Endothelial cell of umbilical vein (primary cell): ENCODE measurements at regions not wholly inside any gene's neighbourhood (a gene's known extent, or its start where the extent isn't known, plus 50 kb on each side); places are given as distances from the start of the nearest gene placed in this dataset.

Experiments used
- BruUV-seq: library from RNA; stranded (reverse); fragments of 400-500 nt; replicated peaks from 2 replicates; lab custom pipeline; 2021; lab: Mats Ljungman, UMichigan
- CTCF ChIA-PET: fragments of 300-600, 350-600 bp; sonication (Branson Sonifier 250); formaldehyde crosslinking; loops from one replicate; lab custom pipeline; 2021; ENCODE audit warnings: antibody characterized with exemption, inconsistent platforms; lab: Charles Lee
- POLR2A ChIA-PET: fragments of 300-600, 350-600 bp; sonication (Branson Sonifier 250); formaldehyde crosslinking; loops from one replicate; lab custom pipeline; 2021; ENCODE audit warnings: antibody characterized with exemption, inconsistent platforms; lab: Charles Lee
- DNase-seq: peaks from one replicate; pipeline ENCODE4 v3.0.0-alpha.2; 2011; ENCODE audit warnings: low read depth, low spot score
- FAIRE-seq: peaks from 2 replicates; lab custom pipeline; 2011; peaks lifted over from hg19 to GRCh38; lab: Jason Lieb, UNC
- H2AFZ ChIP-seq: 2 replicates; pipeline ENCODE4 v1.6.0; 2012; ENCODE audit warnings: low read depth, low read length, control low read depth, inconsistent platforms
- H3K27ac ChIP-seq: 2 replicates; pipeline ENCODE4 v1.5.1; 2011; ENCODE audit warnings: low read depth, mild to moderate bottlenecking, control low read depth, low read length, moderate library complexity; ENCODE audit not compliant: insufficient read depth
- H3K27me3 ChIP-seq, 2 experiments: 2 replicates each; pipeline versions ENCODE4 v1.6.0 to v1.6.1; 2011; ENCODE audit warnings: low read length in 2 of 2, mixed read lengths in 1 of 2; ENCODE audit not compliant: control insufficient read depth in 2 of 2, insufficient read depth in 2 of 2
- H3K36me3 ChIP-seq, 2 experiments: 2 replicates in 1 of 2; 3 replicates in 1 of 2; pipeline ENCODE4 v1.5.1; 2011; ENCODE audit warnings: low read length in 2 of 2, mild to moderate bottlenecking in 1 of 2, moderate library complexity in 1 of 2; ENCODE audit not compliant: control insufficient read depth in 2 of 2, insufficient read depth in 2 of 2; ENCODE audit errors: extremely low read depth in 1 of 2
- H3K4me1 ChIP-seq: 3 replicates; pipeline ENCODE4 v1.5.1; 2011; ENCODE audit warnings: mild to moderate bottlenecking, low read length; ENCODE audit not compliant: control insufficient read depth, insufficient read depth; ENCODE audit errors: extremely low read depth
- H3K4me2 ChIP-seq: 2 replicates; pipeline ENCODE4 v1.6.1; 2011; ENCODE audit warnings: low read length, control low read depth, mixed read lengths; ENCODE audit not compliant: insufficient read depth
- H3K4me3 ChIP-seq, 3 experiments: fragments of 200-600 bp in 1 of 3; sonication (generic), shearing (Covaris generic) in 1 of 3; replicated peaks in 1 of 3; 2 replicates each; pipeline ENCODE4 v1.5.1; 2011 to 2016; ENCODE audit warnings: control low read depth in 3 of 3, low read length in 3 of 3, mild to moderate bottlenecking in 2 of 3, inconsistent platforms in 1 of 3, low read depth in 1 of 3, moderate library complexity in 1 of 3; ENCODE audit not compliant: insufficient read depth in 1 of 3
- H3K79me2 ChIP-seq: 2 replicates; pipeline ENCODE4 v1.6.0; 2012; ENCODE audit warnings: low read length, inconsistent platforms; ENCODE audit not compliant: control insufficient read depth, insufficient read depth
- H3K9ac ChIP-seq: replicated peaks from 2 replicates; pipeline ENCODE3; 2011; ENCODE audit warnings: low read length, control low read depth; ENCODE audit not compliant: insufficient read depth; ENCODE audit errors: extremely low read depth
- H3K9me1 ChIP-seq: replicated peaks from 3 replicates; pipeline ENCODE4 v1.6.0; 2011; ENCODE audit warnings: mild to moderate bottlenecking, low read length; ENCODE audit not compliant: control insufficient read depth, insufficient read depth; ENCODE audit errors: extremely low read depth
- H3K9me3 ChIP-seq: replicated peaks from 2 replicates; pipeline ENCODE4 v1.5.1; 2012; ENCODE audit warnings: low read length, inconsistent platforms; ENCODE audit not compliant: control insufficient read depth, insufficient read depth
- H4K20me1 ChIP-seq: replicated peaks from 2 replicates; pipeline ENCODE3; 2011; ENCODE audit warnings: mild to moderate bottlenecking, low read length; ENCODE audit not compliant: control insufficient read depth, insufficient read depth; ENCODE audit errors: extremely low read depth
- CTCF ChIP-seq, 2 donors: IDR thresholded peaks; 1 replicate in 1 of 2; 2 replicates in 1 of 2; pipeline ENCODE4 v1.5.1; 2011; ENCODE audit warnings: low read length in 2 of 2, mild to moderate bottlenecking in 2 of 2, moderate library complexity in 2 of 2, control low read depth in 1 of 2, inconsistent platforms in 1 of 2, low read depth in 1 of 2; ENCODE audit not compliant: insufficient read depth in 1 of 2; ENCODE audit errors: extremely low read depth in 1 of 2
- EZH2 ChIP-seq: IDR thresholded peaks from 2 replicates; pipeline ENCODE4 v1.6.1; 2012; ENCODE audit warnings: borderline replicate concordance, low read depth, mild to moderate bottlenecking, moderate library complexity, low read length, inconsistent platforms; ENCODE audit not compliant: severe bottlenecking
- FOS ChIP-seq: IDR thresholded peaks from 2 replicates; pipeline ENCODE4 v1.6.1; 2011; ENCODE audit warnings: mild to moderate bottlenecking, low read length, moderate library complexity, borderline replicate concordance; ENCODE audit not compliant: insufficient read depth
- GATA2 ChIP-seq: IDR thresholded peaks from 2 replicates; pipeline ENCODE4 v1.7.0; 2011; ENCODE audit warnings: low read depth, mild to moderate bottlenecking, moderate library complexity, mixed read lengths, low read length; ENCODE audit not compliant: insufficient read length, insufficient read depth
- JUN ChIP-seq: IDR thresholded peaks from 2 replicates; pipeline ENCODE4 v1.6.1; 2011; ENCODE audit warnings: borderline replicate concordance, low read depth; ENCODE audit not compliant: insufficient read length, insufficient read depth
- MAX ChIP-seq: IDR thresholded peaks from 2 replicates; pipeline ENCODE4 v1.6.1; 2011; ENCODE audit not compliant: insufficient read depth, insufficient read length
- MYC ChIP-seq: IDR thresholded peaks from one replicate; pipeline ENCODE4 v1.6.1; 2011; ENCODE audit warnings: mild to moderate bottlenecking, low read depth, low read length
- POLR2A ChIP-seq: IDR thresholded peaks from 2 replicates; pipeline ENCODE4 v1.6.1; 2012; ENCODE audit warnings: low read depth, mild to moderate bottlenecking, control low read depth, low read length
- POLR2AphosphoS5 ChIP-seq: IDR thresholded peaks from 2 replicates; pipeline ENCODE4 v1.6.1; 2012; ENCODE audit warnings: low read depth, mild to moderate bottlenecking, control low read depth, low read length, moderate library complexity; ENCODE audit not compliant: insufficient read depth
- dilution Hi-C: fragments of 300-500 bp; cut with MboI; formaldehyde crosslinking; loops from one replicate; pipeline ENCODE4 v1.15.0; 2019; ENCODE audit warnings: low sequenced_read_pairs; ENCODE audit not compliant: extremely low pct_ligation_motif_present
- intact Hi-C: fragments of 100-400 bp; cut with micrococcal nuclease; formaldehyde crosslinking; loops from one replicate; pipeline ENCODE4 v1.10.0; 2022

GRCh38 chr10:53469383-53469782, 696.8 kb upstream of the MBL2 start:
- CTCF ChIA-PET: no interaction called here
- no peak for FAIRE-seq
- no peaks in the 10 kb centered on the region for H4K20me1 ChIP-seq

GRCh38 chr10:53463539-53463938, 691.0 kb upstream of the MBL2 start:
- Histone ChIP-seq H3K4me3 (no peak overlapping the region), H3K27me3 (no peaks in the 10 kb centered on the region), H3K4me2 (no peak overlapping the region), H3K9me3 (no peaks in the 10 kb centered on the region), H4K20me1 (no peaks in the 10 kb centered on the region), H3K9ac (no peak overlapping the region), H2AFZ (no peak overlapping the region), H3K4me1 (no peaks in the 10 kb centered on the region), H3K79me2 (no peaks in the 10 kb centered on the region), H3K27ac (no peak overlapping the region), H3K36me3 (no peaks in the 10 kb centered on the region), H3K9me1 (no peaks in the 10 kb centered on the region)
- POLR2A ChIA-PET: no interaction called here
- intact Hi-C loops: no loop called here
- TF ChIP-seq GATA2 (no peak), MYC (no peak), EZH2 (no peak), JUN (no peak), POLR2A (no peak), CTCF (IDR thresholded peaks at IDR 0.05; ENCODE audit: extremely low read depth in 1 of 2, insufficient read depth in 1 of 2, low read depth in 1 of 2, low read length in 2 of 2) (no peak), POLR2AphosphoS5 (no peak), MAX (no peak), FOS (no peak)
- FAIRE-seq (no peak), DNase-seq (no peak)
- CTCF ChIA-PET: no interaction called here
- dilution Hi-C loops: no loop called here
- BruUV-seq: no TSS peak

More at GRCh38 chr10:53469383-53469782, 696.8 kb upstream of the MBL2 start:
- H3K9ac ChIP-seq: no peak overlapping the region
- DNase-seq: no peak
- no peak overlapping the region for H2AFZ ChIP-seq
- BruUV-seq: no TSS peak
- H3K9me1 ChIP-seq: no peaks in the 10 kb centered on the region
- no peaks in the 10 kb centered on the region for H3K79me2 ChIP-seq
- H3K27me3 ChIP-seq: no peaks in the 10 kb centered on the region
- no peaks in the 10 kb centered on the region for H3K36me3 ChIP-seq
- intact Hi-C loops: no loop called here
- no peaks in the 10 kb centered on the region for H3K4me1 ChIP-seq
- H3K27ac ChIP-seq: no peak overlapping the region
- POLR2A ChIA-PET: no interaction called here
- no peaks in the 10 kb centered on the region for H3K9me3 ChIP-seq
- no peak for TF ChIP-seq FOS
- TF ChIP-seq POLR2AphosphoS5: no peak
- no peak for TF ChIP-seq MYC
- no peak for TF ChIP-seq EZH2
- dilution Hi-C loops: no loop called here
- H3K4me2 ChIP-seq: no peak overlapping the region
- H3K4me3 ChIP-seq: no peak overlapping the region
